ENCODE measurements at regions not wholly inside any gene's neighbourhood (a gene's known extent, or its start where the extent isn't known, plus 50 kb on each side); places are given as distances from the start of the nearest gene placed in this dataset.

DNA sequence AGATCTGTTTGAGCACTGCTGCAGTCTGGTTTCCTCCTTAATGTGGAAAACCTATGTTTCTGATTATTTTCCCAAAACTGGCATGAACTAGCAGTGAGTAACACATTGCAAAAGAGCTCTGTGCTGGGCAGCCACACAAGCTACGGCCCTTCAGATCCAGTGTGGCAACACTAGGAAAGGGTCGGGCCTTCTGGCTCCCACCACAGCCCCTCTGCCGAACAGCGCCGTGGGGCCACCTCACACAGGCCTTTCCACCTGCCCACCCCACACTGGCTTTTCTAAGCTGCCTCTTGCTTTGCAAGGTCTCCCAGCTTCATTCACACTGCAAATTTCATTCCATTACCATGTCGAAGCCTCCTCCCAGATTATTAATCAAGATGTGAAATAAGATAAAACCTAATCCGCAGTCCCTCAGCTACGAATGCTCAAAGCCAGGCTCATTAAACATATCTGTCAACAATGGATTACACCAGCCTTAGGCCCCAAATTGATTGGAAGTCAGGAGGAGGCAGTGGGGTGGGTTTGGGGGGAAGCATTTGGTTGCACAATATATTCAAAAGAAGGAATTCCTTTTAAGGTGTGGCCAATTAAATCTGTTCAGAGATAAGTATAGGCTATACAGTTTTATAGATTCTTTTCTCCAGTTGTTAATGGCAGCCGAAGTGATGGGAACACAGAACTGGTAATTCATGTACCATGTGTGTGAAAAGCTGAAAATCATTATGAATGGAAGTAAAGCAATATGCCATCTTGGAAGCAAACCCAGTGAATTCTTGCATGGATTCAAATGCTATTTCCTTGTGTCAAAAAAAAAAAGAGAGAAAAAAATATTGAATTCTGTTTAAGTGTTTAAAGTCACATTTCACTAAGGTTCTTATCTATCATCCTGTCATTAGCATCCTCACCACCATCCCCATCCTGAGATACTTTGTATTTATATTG lies 223.7 kb downstream of the MTERF1 start:
- Histone ChIP-seq H3K36me3 (ENCODE audit: insufficient read depth, low read length) (no peaks in the 10 kb centered on the region), H3K27ac (peak overlapping the region; percentile 83), H3K9me3 (ENCODE audit: low read depth, low read length) (no peaks in the 10 kb centered on the region), H3K4me3 (peak overlapping the region; percentile 3; the same call in 1 of the 2 replicates), H3K9ac (ENCODE audit: insufficient read length) (no peak overlapping the region)
- no peak for DNase-seq (ENCODE audit: low read depth, low spot score)
- TF ChIP-seq EZH2 (IDR thresholded peaks at IDR 0.05) (no peak), FOXP2 (optimal IDR thresholded peaks at IDR 0.05; ENCODE audit: control extremely low read depth, extremely low read length, insufficient read depth) (no peak), POLR2AphosphoS5 (IDR thresholded peaks at IDR 0.05; ENCODE audit: borderline replicate concordance, low read depth, low read length) (no peak)

DNA sequence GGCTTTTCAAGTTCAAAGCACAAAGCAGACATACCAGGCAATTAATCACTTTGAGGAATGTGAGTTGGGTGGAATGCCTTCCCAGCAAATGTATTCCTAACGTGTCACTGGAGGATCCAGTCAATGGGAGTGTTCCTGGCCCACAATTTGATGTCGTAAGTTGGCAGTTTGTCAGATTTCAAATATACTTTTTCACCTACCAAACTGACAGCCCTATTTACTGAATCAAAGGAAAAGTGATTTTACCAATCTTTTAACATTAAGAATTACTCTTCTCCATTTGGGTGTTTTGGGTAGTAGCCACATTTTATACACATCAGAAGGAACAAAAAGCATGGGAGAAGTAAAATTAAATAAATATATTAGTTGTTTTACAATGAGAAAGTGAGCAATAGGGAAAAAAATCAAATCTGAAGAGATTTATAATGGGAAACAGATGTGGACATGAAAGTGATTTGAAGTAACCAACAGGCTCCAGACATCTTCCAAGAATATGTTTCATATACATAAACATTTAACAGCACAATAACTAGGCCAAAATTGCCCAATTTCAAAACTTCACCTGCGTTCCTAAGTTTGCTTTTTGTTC lies 222.9 kb downstream of the MTERF1 start:
- no peak for DNase-seq (ENCODE audit: low read depth, low spot score)
- no peak; the same call in 1 of the 2 replicates for TF ChIP-seq POLR2AphosphoS5 (IDR thresholded peaks at IDR 0.05; ENCODE audit: borderline replicate concordance, low read depth, low read length)
- no peak for TF ChIP-seq FOXP2 (optimal IDR thresholded peaks at IDR 0.05; ENCODE audit: control extremely low read depth, extremely low read length, insufficient read depth)
- no peak for TF ChIP-seq EZH2 (IDR thresholded peaks at IDR 0.05)
- Histone ChIP-seq H3K36me3 (ENCODE audit: insufficient read depth, low read length) (no peaks in the 10 kb centered on the region), H3K27ac (peak overlapping the region; percentile 83), H3K9ac (ENCODE audit: insufficient read length) (no peak overlapping the region), H3K9me3 (ENCODE audit: low read depth, low read length) (no peaks in the 10 kb centered on the region), H3K4me3 (peak overlapping the region; percentile 24; the same call in 1 of the 2 replicates)

DNA sequence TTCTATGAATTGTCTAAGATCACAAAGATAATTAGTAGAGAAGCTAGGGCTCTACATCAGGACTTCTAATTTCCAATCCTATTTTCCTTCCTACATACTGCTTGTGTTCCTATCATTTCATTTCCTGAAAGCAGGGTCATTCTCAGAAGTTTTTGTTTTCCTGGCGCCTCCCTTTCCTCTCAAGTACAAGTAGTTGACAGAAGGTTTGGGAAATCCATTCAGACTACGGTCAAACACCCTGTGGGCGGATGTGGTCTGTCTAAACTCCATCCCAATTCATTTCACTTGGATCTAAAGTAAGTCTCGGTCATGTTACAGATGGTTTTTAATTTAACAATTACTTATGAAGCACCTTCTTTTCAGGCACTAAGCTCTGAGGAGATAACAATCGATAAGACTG lies 221.4 kb downstream of the MTERF1 start:
- Histone ChIP-seq H3K9me3 (ENCODE audit: low read depth, low read length) (no peaks in the 10 kb centered on the region), H3K4me3 (no peak overlapping the region), H3K27ac (no peak overlapping the region), H3K9ac (ENCODE audit: insufficient read length) (no peak overlapping the region), H3K36me3 (ENCODE audit: insufficient read depth, low read length) (no peaks in the 10 kb centered on the region)
- TF ChIP-seq EZH2 (IDR thresholded peaks at IDR 0.05) = no peak
- TF ChIP-seq FOXP2 (optimal IDR thresholded peaks at IDR 0.05; ENCODE audit: control extremely low read depth, extremely low read length, insufficient read depth) = no peak
- no peak for TF ChIP-seq POLR2AphosphoS5 (IDR thresholded peaks at IDR 0.05; ENCODE audit: borderline replicate concordance, low read depth, low read length)
- no peak for DNase-seq (ENCODE audit: low read depth, low spot score)

- Histone ChIP-seq H3K4me3 (no peak overlapping the region), H3K27ac (no peak overlapping the region), H3K9ac (ENCODE audit: insufficient read length) (no peak overlapping the region), H3K36me3 (ENCODE audit: insufficient read depth, low read length) (no peaks in the 10 kb centered on the region), H3K9me3 (ENCODE audit: low read depth, low read length) (no peaks in the 10 kb centered on the region)
- TF ChIP-seq EZH2 (IDR thresholded peaks at IDR 0.05) (no peak), POLR2AphosphoS5 (IDR thresholded peaks at IDR 0.05; ENCODE audit: borderline replicate concordance, low read depth, low read length) (no peak), FOXP2 (optimal IDR thresholded peaks at IDR 0.05; ENCODE audit: control extremely low read depth, extremely low read length, insufficient read depth) (no peak)
- DNase-seq (ENCODE audit: low read depth, low spot score) = no peak
Observed at GRCh38 chr7:91660734-91661356, 219.7 kb downstream of the MTERF1 start.

GRCh38 chr7:91661727-91662126 lies 218.8 kb downstream of the MTERF1 start:
- no peak for DNase-seq (ENCODE audit: low read depth, low spot score)
- Histone ChIP-seq H3K4me3 (no peak overlapping the region), H3K36me3 (ENCODE audit: insufficient read depth, low read length) (no peaks in the 10 kb centered on the region), H3K27ac (no peak overlapping the region), H3K9me3 (ENCODE audit: low read depth, low read length) (no peaks in the 10 kb centered on the region), H3K9ac (ENCODE audit: insufficient read length) (no peak overlapping the region)
- TF ChIP-seq FOXP2 (optimal IDR thresholded peaks at IDR 0.05; ENCODE audit: control extremely low read depth, extremely low read length, insufficient read depth) (no peak), POLR2AphosphoS5 (IDR thresholded peaks at IDR 0.05; ENCODE audit: borderline replicate concordance, low read depth, low read length) (no peak), EZH2 (IDR thresholded peaks at IDR 0.05) (no peak)

DNA sequence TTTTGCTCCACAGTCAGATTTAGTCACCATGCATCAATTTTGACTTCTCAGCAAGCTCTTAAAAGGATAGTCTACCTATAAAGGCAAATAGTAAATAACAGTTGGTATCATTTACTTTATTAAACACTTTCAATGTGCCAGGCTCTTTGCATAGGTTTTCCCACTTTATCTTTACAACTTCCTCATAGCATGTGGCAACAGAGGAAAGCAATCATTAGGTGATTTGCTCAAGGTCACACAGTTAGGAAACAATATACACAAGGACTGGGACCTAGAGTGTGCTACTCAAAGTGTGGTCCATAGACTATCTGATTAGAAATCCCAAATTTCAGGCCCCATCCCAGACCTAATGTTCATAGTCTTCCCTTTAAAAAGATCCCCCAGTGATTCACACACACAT lies 212.3 kb downstream of the MTERF1 start:
- Histone ChIP-seq H3K9me3 (ENCODE audit: low read depth, low read length) (no peaks in the 10 kb centered on the region), H3K9ac (ENCODE audit: insufficient read length) (no peak overlapping the region), H3K36me3 (ENCODE audit: insufficient read depth, low read length) (no peaks in the 10 kb centered on the region), H3K27ac (no peak overlapping the region), H3K4me3 (no peak overlapping the region)
- DNase-seq (ENCODE audit: low read depth, low spot score) = no peak
- no peak for TF ChIP-seq EZH2 (IDR thresholded peaks at IDR 0.05)
- no peak for TF ChIP-seq FOXP2 (optimal IDR thresholded peaks at IDR 0.05; ENCODE audit: control extremely low read depth, extremely low read length, insufficient read depth)

DNA sequence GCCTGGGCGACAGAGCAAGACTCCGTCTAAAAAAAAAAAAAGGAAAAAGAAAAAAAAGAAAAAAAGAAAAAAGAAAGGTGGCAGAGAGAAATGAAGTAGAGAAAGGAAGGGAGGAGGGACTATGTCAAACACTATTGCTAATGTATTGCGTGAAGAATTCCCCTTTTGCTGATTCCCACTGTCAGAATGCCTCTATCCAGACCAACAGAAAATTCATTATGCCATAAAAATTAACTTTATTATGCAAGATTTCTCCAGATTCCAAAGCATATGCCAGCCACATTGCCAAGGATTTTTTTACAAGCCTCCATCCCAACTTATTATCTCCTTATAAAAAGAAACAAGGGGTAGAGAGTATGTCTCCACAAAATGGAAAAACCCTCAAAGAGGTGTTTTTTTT lies 209.3 kb downstream of the MTERF1 start:
- no peak for DNase-seq (ENCODE audit: low read depth, low spot score)
- no peak overlapping the region for H3K4me3 ChIP-seq
- no peaks in the 10 kb centered on the region for H3K9me3 ChIP-seq (ENCODE audit: low read depth, low read length)
- no peak overlapping the region for H3K9ac ChIP-seq (ENCODE audit: insufficient read length)
- TF ChIP-seq FOXP2 (optimal IDR thresholded peaks at IDR 0.05; ENCODE audit: control extremely low read depth, extremely low read length, insufficient read depth) (no peak), POLR2AphosphoS5 (IDR thresholded peaks at IDR 0.05; ENCODE audit: borderline replicate concordance, low read depth, low read length) (no peak), EZH2 (IDR thresholded peaks at IDR 0.05) (no peak)
- no peak overlapping the region for H3K27ac ChIP-seq
- no peaks in the 10 kb centered on the region for H3K36me3 ChIP-seq (ENCODE audit: insufficient read depth, low read length)

DNA sequence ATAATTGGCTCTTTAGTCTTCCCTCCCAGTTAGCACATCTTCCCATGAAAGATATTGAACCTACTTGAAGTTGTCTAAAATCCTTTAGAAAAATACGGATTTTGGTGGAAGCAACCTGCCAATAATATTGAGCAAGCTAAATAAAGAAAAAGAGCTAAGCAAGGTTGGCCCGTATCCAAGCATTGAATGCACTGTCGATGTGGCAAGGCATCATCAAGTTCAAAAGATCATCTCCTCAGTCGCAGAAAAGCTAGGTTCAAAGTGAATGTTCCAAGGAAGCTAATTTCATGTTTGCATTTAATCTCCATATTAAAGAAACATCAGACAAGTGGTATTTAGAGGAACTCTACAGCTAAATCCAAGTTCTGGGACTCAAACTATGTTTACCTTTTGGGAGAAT lies 206.0 kb downstream of the MTERF1 start:
- DNase-seq (ENCODE audit: low read depth, low spot score) = no peak
- TF ChIP-seq FOXP2 (optimal IDR thresholded peaks at IDR 0.05; ENCODE audit: control extremely low read depth, extremely low read length, insufficient read depth) (no peak), EZH2 (IDR thresholded peaks at IDR 0.05) (no peak), POLR2AphosphoS5 (IDR thresholded peaks at IDR 0.05; ENCODE audit: borderline replicate concordance, low read depth, low read length) (no peak)
- H3K9me3 ChIP-seq (ENCODE audit: low read depth, low read length) = no peaks in the 10 kb centered on the region
- H3K9ac ChIP-seq (ENCODE audit: insufficient read length) = no peak overlapping the region
- H3K27ac ChIP-seq = no peak overlapping the region
- no peaks in the 10 kb centered on the region for H3K36me3 ChIP-seq (ENCODE audit: insufficient read depth, low read length)
- H3K4me3 ChIP-seq = no peak overlapping the region

Measured in SK-N-MC (cell line).